GM19467 (cell line): ENCODE measurements at regions not wholly inside any gene's neighbourhood (a gene's known extent, or its start where the extent isn't known, plus 50 kb on each side); places are given as distances from the start of the nearest gene placed in this dataset.
A peak's percentile ranks its signal among the peaks of the same experiment; 100 is the strongest.
"Not testable (repeated sequence)": the region's sequence is repeated elsewhere in the genome, so short reads cannot be mapped to it uniquely, and the experiment has no call there.

Source experiments
- ATAC-seq: cut with Tn5 transposase; IDR thresholded peaks from one replicate; pipeline ENCODE4 v1.9.1; 2021; ENCODE audit warnings: mild to moderate bottlenecking, moderate library complexity; ENCODE audit not compliant: unreplicated experiment

- no peak for ATAC-seq
These were observed 319.1 kb downstream of the KIF20B start for GRCh38 chr10:90020506-90020905.

GRCh38 chr10:90023950-90024349 lies 322.6 kb downstream of the KIF20B start:
- no peak for ATAC-seq

- no peak for ATAC-seq
These were observed 326.9 kb downstream of the KIF20B start for GRCh38 chr10:90028312-90028711.

GRCh38 chr10:90031776-90032175 lies 330.4 kb downstream of the KIF20B start:
- no peak for ATAC-seq

- ATAC-seq: no peak
These were observed 331.1 kb downstream of the KIF20B start for GRCh38 chr10:90032519-90032918.

- ATAC-seq: not testable (repeated sequence)
These were observed 333.5 kb downstream of the KIF20B start for GRCh38 chr10:90034862-90035261.

- ATAC-seq: no peak
These were observed 340.2 kb downstream of the KIF20B start for GRCh38 chr10:90041585-90041984.

- ATAC-seq: no peak
These were observed 340.7 kb downstream of the KIF20B start for GRCh38 chr10:90042075-90042474.

- ATAC-seq: peak; percentile 85
These were observed 345.9 kb downstream of the KIF20B start for GRCh38 chr10:90047243-90047729.

GRCh38 chr10:90051053-90051452 lies 349.7 kb downstream of the KIF20B start:
- no peak for ATAC-seq

- no peak for ATAC-seq
These were observed 350.1 kb downstream of the KIF20B start for GRCh38 chr10:90051474-90051873.

- no peak for ATAC-seq
These were observed 361.4 kb downstream of the KIF20B start for GRCh38 chr10:90062786-90063185.

- no peak for ATAC-seq
These were observed 362.9 kb downstream of the KIF20B start for GRCh38 chr10:90064295-90064694.

GRCh38 chr10:90066435-90066834 lies 365.0 kb downstream of the KIF20B start:
- no peak for ATAC-seq

GRCh38 chr10:90075995-90076394 lies 374.6 kb downstream of the KIF20B start:
- ATAC-seq: no peak

- no peak for ATAC-seq
These were observed 378.4 kb downstream of the KIF20B start for GRCh38 chr10:90079819-90080218.

- not testable (repeated sequence) for ATAC-seq
These were observed 385.3 kb downstream of the KIF20B start for GRCh38 chr10:90086606-90087190.

GRCh38 chr10:90087197-90088023 lies 386.0 kb downstream of the KIF20B start:
- peak; percentile 90 for ATAC-seq

- ATAC-seq: no peak
These were observed 386.6 kb downstream of the KIF20B start for GRCh38 chr10:90088024-90088317.

- no peak for ATAC-seq
These were observed 388.3 kb downstream of the KIF20B start for GRCh38 chr10:90089719-90090118.

- no peak for ATAC-seq
These were observed 394.8 kb downstream of the KIF20B start for GRCh38 chr10:90096196-90096595.

- ATAC-seq: not testable (repeated sequence)
These were observed 406.2 kb downstream of the KIF20B start for GRCh38 chr10:90107581-90107980.
